GM18858 (cell line): ENCODE measurements at regions not wholly inside any gene's neighbourhood (a gene's known extent, or its start where the extent isn't known, plus 50 kb on each side); places are given as distances from the start of the nearest gene placed in this dataset.
"Not testable (repeated sequence)": the region's sequence is repeated elsewhere in the genome, so short reads cannot be mapped to it uniquely, and the experiment has no call there.

ENCODE experiments used
- ATAC-seq: cut with Tn5 transposase; IDR thresholded peaks from one replicate; pipeline ENCODE4 v1.9.1; 2021; ENCODE audit not compliant: unreplicated experiment

- ATAC-seq, result no peak
Measured at GRCh38 chr18:43710135-43710534, 432.8 kb upstream of the SYT4 start.

DNA sequence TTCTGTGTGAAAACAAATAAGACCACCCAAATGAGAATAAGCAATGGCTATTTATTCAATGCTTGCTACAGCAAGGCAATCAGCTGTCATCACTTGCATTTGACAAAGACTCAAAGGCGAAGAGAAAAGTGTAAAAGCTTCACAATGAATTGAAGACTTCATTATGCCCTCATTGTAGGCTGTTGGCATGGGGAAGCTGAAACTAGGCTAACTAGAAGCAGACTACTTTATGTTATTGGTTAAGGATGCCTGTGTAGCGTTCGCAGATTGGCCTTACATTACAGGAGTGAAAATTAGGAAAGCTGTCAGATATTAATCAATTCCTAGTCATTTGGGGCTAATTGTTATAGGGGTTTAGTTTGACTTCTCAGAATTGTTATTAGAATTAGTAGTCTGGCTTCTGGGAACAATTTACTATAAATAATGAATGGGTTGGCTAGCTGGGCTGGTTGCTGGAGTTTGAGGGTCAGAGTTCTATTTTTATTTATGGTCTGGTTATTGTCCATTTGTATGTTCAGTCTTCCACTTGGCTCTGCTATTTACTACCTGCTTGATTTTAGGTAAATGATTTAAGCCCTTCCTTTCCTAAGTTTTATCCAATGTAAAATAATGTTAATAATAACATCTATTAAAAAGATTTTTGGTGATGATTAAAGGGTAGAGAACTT lies 437.2 kb upstream of the SYT4 start:
- ATAC-seq, result no peak

GRCh38 chr18:43719267-43719795 lies 442.0 kb upstream of the SYT4 start:
- ATAC-seq, result no peak

GRCh38 chr18:43720041-43720440 lies 442.8 kb upstream of the SYT4 start:
- ATAC-seq, result no peak

DNA sequence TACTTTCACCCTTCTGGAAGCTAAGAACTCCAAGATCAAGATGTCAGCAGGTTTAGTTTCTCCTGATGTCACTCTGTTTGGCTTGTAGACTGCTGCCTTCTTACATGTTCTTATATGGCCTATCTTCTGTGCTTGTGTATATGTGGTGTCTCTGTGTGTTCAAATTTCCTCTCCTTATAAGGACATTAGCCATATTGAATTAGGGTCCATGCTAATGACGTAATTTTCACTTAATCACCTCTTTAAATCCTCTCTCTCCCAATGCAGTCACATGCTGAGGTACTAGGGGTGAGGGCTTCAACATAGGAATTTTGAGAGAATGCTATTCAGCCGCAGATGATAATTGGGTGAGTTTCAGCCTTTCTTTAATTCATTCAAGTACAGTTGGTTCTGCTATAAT lies 458.3 kb upstream of the SYT4 start:
- no peak for ATAC-seq

DNA sequence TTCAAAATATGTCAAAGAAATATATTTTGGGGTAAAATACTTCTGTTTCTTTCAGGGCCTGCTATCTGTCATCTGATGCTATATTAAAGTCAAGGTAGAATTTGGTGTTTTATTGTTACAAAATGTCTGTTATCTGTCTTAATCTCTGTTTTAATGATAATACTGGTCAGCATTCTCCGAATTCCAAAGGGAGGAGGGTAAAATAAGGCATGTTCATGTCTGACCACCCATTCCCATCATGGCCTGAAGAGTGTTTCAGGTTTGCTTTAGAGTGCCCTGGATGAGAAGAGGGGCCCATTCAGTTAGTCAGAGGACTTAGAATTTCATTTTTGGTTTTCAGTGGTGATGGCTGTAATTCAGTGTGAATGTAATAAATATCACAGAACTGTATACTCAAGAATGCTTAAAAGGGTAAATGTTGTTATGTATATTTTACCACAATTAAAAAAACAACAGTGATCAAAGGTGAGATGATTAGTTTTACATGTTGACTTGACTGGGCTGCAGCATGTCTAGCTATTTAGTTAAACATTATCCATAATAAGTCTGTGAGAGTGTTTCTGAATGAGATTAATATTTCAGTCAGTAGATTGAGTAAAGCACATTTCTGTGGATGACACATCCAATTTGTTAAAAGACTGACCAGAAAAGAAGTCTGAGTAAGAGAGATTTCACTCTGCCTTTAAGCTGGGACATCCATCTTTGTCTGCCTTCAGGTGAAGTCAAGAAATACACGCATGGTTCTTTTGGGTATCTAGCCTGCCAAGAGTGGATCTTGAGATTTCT lies 467.9 kb upstream of the SYT4 start:
- ATAC-seq, result no peak

GRCh38 chr18:43751203-43751602 lies 473.9 kb upstream of the SYT4 start:
- no peak for ATAC-seq

DNA sequence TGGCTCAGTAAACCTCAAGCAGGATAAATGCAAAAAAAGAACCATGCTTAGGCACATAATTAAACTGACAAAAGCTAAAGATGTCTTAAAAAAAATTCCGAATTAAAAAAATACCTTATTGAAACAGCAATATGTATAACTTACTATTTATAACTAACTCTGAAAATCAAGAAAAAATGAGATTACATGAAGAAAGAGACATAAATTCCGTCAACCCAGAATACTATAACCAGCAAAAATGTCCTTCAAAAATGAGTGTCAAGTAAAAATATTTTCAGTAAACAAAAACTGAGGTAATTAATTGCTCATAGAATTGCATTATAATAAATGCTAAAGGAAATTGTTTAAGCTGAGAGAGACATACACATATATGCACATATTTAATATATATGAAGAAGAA lies 474.5 kb upstream of the SYT4 start:
- no peak for ATAC-seq

GRCh38 chr18:43757273-43757672 lies 480.0 kb upstream of the SYT4 start:
- no peak for ATAC-seq

DNA sequence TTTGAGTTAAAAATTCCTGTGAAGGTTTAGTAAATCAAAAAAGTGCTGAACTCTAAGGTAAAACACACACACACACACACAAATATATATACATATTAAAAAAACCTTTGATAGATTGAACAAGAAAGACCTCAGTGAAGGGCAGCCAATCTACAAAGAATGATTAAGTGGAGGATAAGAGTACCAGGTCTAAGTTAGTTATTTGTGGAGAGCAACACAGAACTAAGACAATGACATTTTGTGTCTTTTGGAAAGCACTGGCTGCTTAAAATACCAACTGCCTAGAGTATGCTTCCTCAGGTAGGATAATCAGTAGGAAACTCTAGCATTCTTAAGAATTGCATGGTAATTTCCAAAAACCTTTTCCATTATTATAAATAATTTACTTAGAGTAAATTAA lies 481.4 kb upstream of the SYT4 start:
- no peak for ATAC-seq

GRCh38 chr18:43760010-43760409 lies 482.7 kb upstream of the SYT4 start:
- ATAC-seq, result no peak

DNA sequence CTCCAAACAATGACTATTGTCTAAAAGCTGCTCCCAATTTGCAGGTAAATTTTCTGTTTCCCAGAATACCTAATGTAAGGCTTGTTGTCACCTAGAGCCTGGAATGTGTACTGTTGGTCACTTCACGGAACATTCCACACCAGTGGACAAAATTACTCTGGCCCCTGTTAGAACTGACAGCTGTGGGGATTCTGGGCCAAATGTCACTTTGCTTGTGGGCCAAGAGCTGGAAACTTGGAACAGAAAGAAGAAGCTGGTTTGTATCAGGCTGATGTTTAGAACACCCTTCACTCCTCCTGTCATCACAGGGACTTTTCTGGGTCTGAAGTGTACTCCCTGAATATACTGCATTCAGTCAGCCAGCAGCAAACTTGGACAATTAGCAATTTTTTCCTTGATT lies 495.6 kb upstream of the SYT4 start:
- ATAC-seq, result no peak

DNA sequence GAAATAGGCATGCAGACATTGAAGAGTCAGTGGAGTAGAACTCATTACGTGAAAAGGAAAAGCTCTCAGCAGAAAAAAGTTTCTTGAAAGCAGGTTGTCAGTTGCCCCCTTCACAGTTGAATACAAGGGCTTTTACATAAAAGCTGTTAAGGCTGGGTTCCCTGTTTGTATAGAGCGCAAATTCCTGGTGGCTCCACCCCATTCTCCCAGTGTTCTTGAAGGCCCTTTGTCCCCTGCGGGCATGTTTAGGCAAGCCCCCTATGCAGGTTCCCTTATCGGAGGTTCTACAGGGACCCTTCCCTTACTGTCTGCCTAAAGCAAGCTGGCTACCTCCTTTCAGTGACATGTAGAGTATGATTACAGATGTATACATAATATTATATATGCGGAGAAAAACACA lies 497.2 kb upstream of the SYT4 start:
- ATAC-seq, result no peak

DNA sequence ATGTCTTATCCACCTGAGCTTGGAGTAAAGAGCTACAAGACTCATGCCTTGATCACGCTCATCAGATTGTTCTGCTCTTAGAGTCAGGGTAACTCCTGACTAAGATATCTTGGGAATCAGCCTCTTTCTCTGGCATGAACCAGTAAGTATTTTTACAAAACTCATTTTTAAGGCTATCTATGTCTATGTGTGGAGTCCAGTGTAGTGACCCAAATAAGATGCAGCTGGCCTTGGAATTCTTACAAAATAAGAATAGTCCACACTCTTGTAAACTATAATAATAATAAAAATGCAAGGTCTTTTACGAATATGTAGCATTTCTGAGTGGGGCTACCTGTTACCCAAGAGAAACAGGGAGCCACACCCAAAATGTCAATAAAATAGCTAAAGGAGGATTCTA lies 498.3 kb upstream of the SYT4 start:
- ATAC-seq, result no peak

GRCh38 chr18:43776997-43777396 lies 499.7 kb upstream of the SYT4 start:
- no peak for ATAC-seq

GRCh38 chr18:43777636-43778304 lies 500.5 kb upstream of the SYT4 start:
- no peak for ATAC-seq

GRCh38 chr18:43780782-43781340 lies 503.6 kb upstream of the SYT4 start:
- no peak for ATAC-seq

- ATAC-seq, result no peak
Measured at GRCh38 chr18:43785158-43785557, 507.9 kb upstream of the SYT4 start.

GRCh38 chr18:43786893-43787292 lies 509.6 kb upstream of the SYT4 start:
- ATAC-seq, result no peak

GRCh38 chr18:43787721-43788120 lies 510.4 kb upstream of the SYT4 start:
- ATAC-seq, result not testable (repeated sequence)

GRCh38 chr18:43789234-43790000 lies 512.1 kb upstream of the SYT4 start:
- no peak for ATAC-seq
